Osteoblast (primary cell): ENCODE measurements at regions not wholly inside any gene's neighbourhood (a gene's known extent, or its start where the extent isn't known, plus 50 kb on each side); places are given as distances from the start of the nearest gene placed in this dataset.

ENCODE experiments used
- DNase-seq: peaks from one replicate; pipeline ENCODE4 v3.0.0; 2011; ENCODE audit warnings: low spot score, mixed read lengths; ENCODE audit not compliant: insufficient read length; ENCODE audit errors: missing footprints
- H2AFZ ChIP-seq: 2 replicates; pipeline ENCODE4 v1.6.0; 2011; ENCODE audit warnings: mild to moderate bottlenecking, low read length
- H3K27ac ChIP-seq: 2 replicates; pipeline ENCODE4 v1.5.1; 2011; ENCODE audit warnings: mild to moderate bottlenecking, low read depth, low read length, moderate library complexity
- H3K27me3 ChIP-seq: 2 replicates; pipeline ENCODE4 v1.6.0; 2012; ENCODE audit warnings: mild to moderate bottlenecking, control low read depth, inconsistent platforms, low read length, moderate library complexity; ENCODE audit not compliant: insufficient read depth
- H3K36me3 ChIP-seq: 2 replicates; pipeline ENCODE4 v1.5.1; 2011; ENCODE audit warnings: mild to moderate bottlenecking, low read length, control low read depth, moderate library complexity; ENCODE audit not compliant: insufficient read depth
- H3K4me1 ChIP-seq: 2 replicates; pipeline ENCODE4 v1.5.1; 2011; ENCODE audit warnings: mild to moderate bottlenecking, low read length, control low read depth, moderate library complexity; ENCODE audit not compliant: insufficient read depth
- H3K4me2 ChIP-seq: 2 replicates; pipeline ENCODE4 v1.6.0; 2011; ENCODE audit warnings: mild to moderate bottlenecking, low read length; ENCODE audit not compliant: insufficient read depth
- H3K4me3 ChIP-seq: fragments of 200-600 bp; sonication (generic); 3 replicates; pipeline ENCODE4 v1.5.1; 2012; ENCODE audit warnings: mild to moderate bottlenecking, low read length, inconsistent platforms; ENCODE audit not compliant: insufficient read depth
- H3K79me2 ChIP-seq: 2 replicates; pipeline ENCODE4 v1.6.0; 2012; ENCODE audit warnings: mild to moderate bottlenecking, low read length, control low read depth, inconsistent platforms; ENCODE audit not compliant: insufficient read depth
- H3K9me3 ChIP-seq: 2 replicates; pipeline ENCODE4 v1.5.1; 2011; ENCODE audit warnings: low read depth, low read length, control low read depth
- H4K20me1 ChIP-seq: 2 replicates; pipeline ENCODE4 v1.6.0; 2012; ENCODE audit warnings: mild to moderate bottlenecking, low read length, control low read depth; ENCODE audit not compliant: insufficient read depth
- CTCF ChIP-seq: IDR thresholded peaks from 2 replicates; pipeline ENCODE4 v1.5.1; 2011; ENCODE audit warnings: mild to moderate bottlenecking, low read depth, low read length, moderate library complexity; ENCODE audit errors: extremely low read depth

GRCh38 chr11:116104498-116105174, 600.4 kb upstream of the CADM1 start:
- no peak overlapping the region for H3K27ac ChIP-seq
- H3K4me2 ChIP-seq: no peak overlapping the region
- no peak overlapping the region for H2AFZ ChIP-seq
- no peaks in the 10 kb centered on the region for H3K79me2 ChIP-seq
- no peak for DNase-seq
- no peaks in the 10 kb centered on the region for H3K9me3 ChIP-seq
- no peak for TF ChIP-seq CTCF
- H3K27me3 ChIP-seq: no peaks in the 10 kb centered on the region
- H4K20me1 ChIP-seq: no peaks in the 10 kb centered on the region
- no peaks in the 10 kb centered on the region for H3K36me3 ChIP-seq
- no peak overlapping the region for H3K4me3 ChIP-seq
- no peaks in the 10 kb centered on the region for H3K4me1 ChIP-seq

- Histone ChIP-seq H3K4me3 (no peak overlapping the region), H2AFZ (no peak overlapping the region), H3K36me3 (no peaks in the 10 kb centered on the region), H3K27me3 (no peaks in the 10 kb centered on the region), H4K20me1 (no peaks in the 10 kb centered on the region), H3K27ac (no peak overlapping the region), H3K9me3 (no peaks in the 10 kb centered on the region), H3K4me1 (no peaks in the 10 kb centered on the region), H3K79me2 (no peaks in the 10 kb centered on the region), H3K4me2 (no peak overlapping the region)
- no peak for DNase-seq
- TF ChIP-seq CTCF: no peak
Measured at GRCh38 chr11:116101902-116102301, 597.7 kb upstream of the CADM1 start.

GRCh38 chr11:116100016-116100415, 595.8 kb upstream of the CADM1 start:
- no peaks in the 10 kb centered on the region for H3K36me3 ChIP-seq
- no peak for DNase-seq

GRCh38 chr11:116099541-116099940, 595.3 kb upstream of the CADM1 start:
- Histone ChIP-seq H3K79me2 (no peaks in the 10 kb centered on the region), H3K4me2 (no peak overlapping the region), H3K4me1 (no peaks in the 10 kb centered on the region), H3K27ac (no peak overlapping the region), H3K27me3 (no peaks in the 10 kb centered on the region), H4K20me1 (no peaks in the 10 kb centered on the region), H3K4me3 (no peak overlapping the region), H2AFZ (no peak overlapping the region), H3K9me3 (no peaks in the 10 kb centered on the region), H3K36me3 (no peaks in the 10 kb centered on the region)
- DNase-seq: no peak
- TF ChIP-seq CTCF: no peak

More at GRCh38 chr11:116100016-116100415, 595.8 kb upstream of the CADM1 start:
- H3K4me2 ChIP-seq: no peak overlapping the region
- no peaks in the 10 kb centered on the region for H3K9me3 ChIP-seq
- H3K4me1 ChIP-seq: no peaks in the 10 kb centered on the region
- H4K20me1 ChIP-seq: no peaks in the 10 kb centered on the region
- no peak overlapping the region for H2AFZ ChIP-seq
- TF ChIP-seq CTCF: no peak
- H3K27ac ChIP-seq: no peak overlapping the region
- no peak overlapping the region for H3K4me3 ChIP-seq
- H3K27me3 ChIP-seq: no peaks in the 10 kb centered on the region
- no peaks in the 10 kb centered on the region for H3K79me2 ChIP-seq
